ENCODE measurements at regions not wholly inside any gene's neighbourhood (a gene's known extent, or its start where the extent isn't known, plus 50 kb on each side); places are given as distances from the start of the nearest gene placed in this dataset.

DNA sequence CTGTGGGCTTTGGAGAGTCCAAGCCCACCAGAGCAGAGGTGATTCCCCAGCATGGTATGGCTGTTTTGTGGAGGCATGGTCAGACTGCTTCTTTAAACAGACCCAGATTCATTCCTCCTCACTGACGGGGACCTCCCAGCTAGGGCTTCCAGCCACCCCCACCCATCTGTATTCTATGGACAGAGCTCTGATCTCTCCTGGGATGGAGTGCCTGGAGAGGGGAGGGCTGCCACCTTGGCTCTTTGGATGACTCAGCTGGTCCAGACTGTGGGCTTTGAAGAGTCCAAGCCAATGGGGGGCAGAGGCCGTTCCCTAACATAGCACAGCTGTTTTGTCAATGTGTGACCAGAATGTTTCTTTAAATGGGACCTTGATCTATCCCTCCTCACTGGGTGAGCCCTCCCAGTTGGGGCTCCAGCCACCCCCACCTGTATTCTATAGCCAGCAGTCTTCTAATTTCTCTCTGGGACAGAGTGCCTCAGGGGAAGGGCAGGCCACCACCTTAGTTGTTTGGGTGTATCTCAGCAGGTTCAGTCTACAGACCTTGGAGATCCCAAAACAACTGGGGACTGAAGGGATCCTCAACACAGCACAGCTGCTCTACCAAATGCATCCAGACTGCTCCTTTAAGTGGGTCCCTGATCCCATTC is 122.0 kb upstream of the OSTN start:
- TF ChIP-seq CTCF (IDR thresholded peaks at IDR 0.05): no peak
- TF ChIP-seq ZFX (IDR thresholded peaks at IDR 0.05; ENCODE audit: borderline replicate concordance): no peak

GRCh38 chr3:191074511-191074910 is 124.5 kb upstream of the OSTN start:
- no peak overlapping the region for H3K27ac ChIP-seq
- TF ChIP-seq CTCF (IDR thresholded peaks at IDR 0.05): no peak
- TF ChIP-seq ZFX (IDR thresholded peaks at IDR 0.05; ENCODE audit: borderline replicate concordance): no peak

More for the DNA sequence above, 122.0 kb upstream of the OSTN start:
- H3K27ac ChIP-seq: no peak overlapping the region

GRCh38 chr3:191070762-191071403 is 128.2 kb upstream of the OSTN start:
- TF ChIP-seq ZFX (IDR thresholded peaks at IDR 0.05; ENCODE audit: borderline replicate concordance) (no peak), CTCF (IDR thresholded peaks at IDR 0.05) (no peak)
- H3K27ac ChIP-seq: no peak overlapping the region

DNA sequence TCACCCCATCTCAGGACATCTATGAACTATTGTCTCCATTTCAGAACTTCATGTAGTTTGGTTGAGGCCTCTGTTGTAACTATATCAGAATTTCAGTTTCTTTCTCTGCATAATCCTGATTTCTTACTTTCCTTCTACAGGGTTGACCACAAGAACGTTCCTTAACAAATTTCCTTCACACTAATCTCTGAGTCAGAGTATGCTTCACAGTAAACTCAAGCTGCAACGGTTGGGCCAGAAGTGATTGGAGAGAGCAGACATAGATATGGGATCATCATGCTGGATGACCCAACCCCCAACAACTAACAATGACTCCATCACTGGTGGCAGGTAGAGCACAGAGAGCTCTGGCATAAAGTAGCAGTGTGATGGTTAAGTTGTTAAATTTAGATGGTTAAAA is 128.8 kb upstream of the OSTN start:
- no peak for TF ChIP-seq ZFX (IDR thresholded peaks at IDR 0.05; ENCODE audit: borderline replicate concordance)
- no peak overlapping the region for H3K27ac ChIP-seq

- no peak for TF ChIP-seq CTCF (IDR thresholded peaks at IDR 0.05)
- no peak for TF ChIP-seq ZFX (IDR thresholded peaks at IDR 0.05; ENCODE audit: borderline replicate concordance)
- no peak overlapping the region for H3K27ac ChIP-seq
Measured at GRCh38 chr3:191068946-191069813, 129.9 kb upstream of the OSTN start.

DNA sequence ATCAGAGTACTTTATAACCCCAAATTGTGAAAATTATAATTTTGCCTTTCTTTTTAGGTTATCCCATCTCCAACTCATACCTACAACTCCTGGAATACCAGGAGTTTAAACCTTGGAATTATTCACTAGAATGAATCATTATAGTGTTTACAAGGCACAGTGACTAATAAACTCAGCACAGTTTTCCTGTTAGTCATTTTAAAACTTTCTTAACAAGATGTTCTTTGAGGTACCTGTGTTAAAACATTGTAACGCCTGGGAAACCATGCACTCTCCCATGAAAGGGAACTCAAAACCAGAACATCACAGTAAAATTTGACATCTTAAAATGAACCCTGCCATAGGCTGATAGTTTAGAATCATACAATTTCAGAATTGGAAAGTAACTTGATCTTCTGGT is 132.4 kb upstream of the OSTN start:
- TF ChIP-seq ZFX (IDR thresholded peaks at IDR 0.05; ENCODE audit: borderline replicate concordance) (no peak), CTCF (IDR thresholded peaks at IDR 0.05) (no peak)

GRCh38 chr3:191065181-191065805 is 133.7 kb upstream of the OSTN start:
- TF ChIP-seq CTCF (IDR thresholded peaks at IDR 0.05) (no peak), ZFX (IDR thresholded peaks at IDR 0.05; ENCODE audit: borderline replicate concordance) (no peak)
- no peak overlapping the region for H3K27ac ChIP-seq

More for the DNA sequence above, 132.4 kb upstream of the OSTN start:
- no peak overlapping the region for H3K27ac ChIP-seq
